ENCODE measurements at regions not wholly inside any gene's neighbourhood (a gene's known extent, or its start where the extent isn't known, plus 50 kb on each side); places are given as distances from the start of the nearest gene placed in this dataset.

GRCh38 chr1:57799490-57800115 lies 375.7 kb upstream of the DAB1 start:
- Histone ChIP-seq H3K27ac (no peak overlapping the region), H3K9me3 (no peaks in the 10 kb centered on the region), H3K4me1 (no peaks in the 10 kb centered on the region), H3K4me3 (no peak overlapping the region), H3K27me3 (no peaks in the 10 kb centered on the region), H3K36me3 (no peaks in the 10 kb centered on the region)
- TF ChIP-seq CTCF (IDR thresholded peaks at IDR 0.05) (no peak), POLR2A (IDR thresholded peaks at IDR 0.05) (no peak)
- no peak for ATAC-seq
- WGBS (ENCODE audit: insufficient coverage, low coverage, low lambda C conversion rate, missing lambda C conversion rate) = 42% methylated on average over 4 of the region's 4 CpGs
- intact Hi-C loops (cut with DNase I) = no loop called here
- no peak for DNase-seq

DNA sequence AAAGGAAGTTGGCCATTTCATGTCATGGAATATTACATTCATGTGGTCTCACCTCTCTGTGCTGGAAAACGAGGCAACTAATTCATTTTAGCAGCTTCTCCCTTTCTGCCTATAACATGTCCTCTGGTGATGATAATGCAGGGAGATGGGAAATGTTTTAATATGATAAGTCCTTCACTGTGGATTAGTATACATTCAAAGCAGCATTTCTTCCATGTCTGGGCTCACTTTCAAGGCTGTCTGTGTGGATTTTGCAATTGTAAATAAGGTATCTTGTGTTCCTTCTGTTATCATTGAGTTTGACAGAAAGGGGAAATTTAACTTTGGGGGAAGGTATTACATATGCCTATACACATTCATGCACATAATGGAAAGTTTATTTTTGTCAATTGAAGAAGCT lies 374.7 kb upstream of the DAB1 start:
- Histone ChIP-seq H3K9me3 (no peaks in the 10 kb centered on the region), H3K27me3 (no peaks in the 10 kb centered on the region), H3K36me3 (no peaks in the 10 kb centered on the region), H3K4me3 (no peak overlapping the region), H3K27ac (no peak overlapping the region), H3K4me1 (peaks cover 0 to 7% (median 0%) of the 10 kb centered on the region in 4 donors)
- 27% methylated on average over 1 of the region's 1 CpG for WGBS (ENCODE audit: insufficient coverage, low coverage, low lambda C conversion rate, missing lambda C conversion rate)
- intact Hi-C loops (cut with DNase I) = no loop called here
- no peak for TF ChIP-seq POLR2A (IDR thresholded peaks at IDR 0.05)
- no peak for TF ChIP-seq CTCF (IDR thresholded peaks at IDR 0.05)
- DNase-seq (no peak), ATAC-seq (no peak)

DNA sequence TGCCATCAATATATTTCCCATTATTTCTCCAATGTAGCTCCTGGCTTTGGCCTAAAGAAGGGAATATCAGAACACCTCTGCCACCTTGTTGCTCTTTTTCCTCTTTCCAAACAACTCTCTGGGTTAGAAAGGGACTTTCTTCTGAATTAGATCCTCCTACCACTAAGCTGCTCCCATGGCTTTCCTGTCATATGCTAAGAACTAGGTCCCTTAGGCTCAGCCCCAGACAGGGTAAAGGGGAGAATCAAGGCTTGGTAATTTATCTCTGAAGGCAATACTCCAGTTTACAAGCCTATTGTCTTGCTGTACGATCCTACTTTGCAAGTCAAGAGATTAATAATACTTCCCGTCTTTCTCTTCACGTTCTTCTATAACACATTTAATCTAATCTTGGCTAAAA lies 373.2 kb upstream of the DAB1 start:
- Histone ChIP-seq H3K4me3 (no peak overlapping the region), H3K9me3 (no peaks in the 10 kb centered on the region), H3K4me1 (peaks cover 0 to 7% (median 0%) of the 10 kb centered on the region in 4 donors), H3K27me3 (no peaks in the 10 kb centered on the region), H3K27ac (no peak overlapping the region), H3K36me3 (no peaks in the 10 kb centered on the region)
- TF ChIP-seq CTCF (IDR thresholded peaks at IDR 0.05) (no peak), POLR2A (IDR thresholded peaks at IDR 0.05) (no peak)
- no peak for ATAC-seq
- 59% methylated on average over 3 of the region's 3 CpGs for WGBS (ENCODE audit: insufficient coverage, low coverage, low lambda C conversion rate, missing lambda C conversion rate)
- intact Hi-C loops (cut with DNase I) = no loop called here
- no peak for DNase-seq

DNA sequence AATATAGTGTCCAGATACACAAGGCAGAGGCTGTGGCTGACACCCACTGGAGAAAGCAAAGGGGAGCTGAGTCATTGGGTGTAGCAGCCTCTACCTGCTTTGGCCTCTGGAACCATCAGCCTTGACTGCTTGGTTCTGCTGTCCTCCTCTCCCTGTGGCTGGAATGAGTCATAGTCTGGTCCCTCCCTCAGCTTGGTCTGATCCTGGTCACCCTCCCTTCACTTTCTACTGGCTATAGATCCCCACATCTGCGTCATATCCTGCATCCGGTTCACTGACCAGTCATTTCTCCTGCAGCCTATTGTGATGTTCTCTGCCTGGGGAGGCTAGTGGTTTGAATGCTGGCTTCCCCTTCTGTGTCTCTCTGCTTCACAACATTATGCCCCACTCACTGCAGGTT lies 372.8 kb upstream of the DAB1 start:
- Histone ChIP-seq H3K36me3 (no peaks in the 10 kb centered on the region), H3K27ac (no peak overlapping the region), H3K4me1 (peaks cover 0 to 7% (median 0%) of the 10 kb centered on the region in 4 donors), H3K9me3 (no peaks in the 10 kb centered on the region), H3K4me3 (no peak overlapping the region), H3K27me3 (no peaks in the 10 kb centered on the region)
- WGBS (ENCODE audit: insufficient coverage, low coverage, low lambda C conversion rate, missing lambda C conversion rate) = 60% methylated on average over 1 of the region's 2 CpGs
- ATAC-seq = no peak
- TF ChIP-seq POLR2A (IDR thresholded peaks at IDR 0.05) (no peak), CTCF (IDR thresholded peaks at IDR 0.05) (no peak)
- intact Hi-C loops (cut with DNase I) = no loop called here
- no peak for DNase-seq

DNA sequence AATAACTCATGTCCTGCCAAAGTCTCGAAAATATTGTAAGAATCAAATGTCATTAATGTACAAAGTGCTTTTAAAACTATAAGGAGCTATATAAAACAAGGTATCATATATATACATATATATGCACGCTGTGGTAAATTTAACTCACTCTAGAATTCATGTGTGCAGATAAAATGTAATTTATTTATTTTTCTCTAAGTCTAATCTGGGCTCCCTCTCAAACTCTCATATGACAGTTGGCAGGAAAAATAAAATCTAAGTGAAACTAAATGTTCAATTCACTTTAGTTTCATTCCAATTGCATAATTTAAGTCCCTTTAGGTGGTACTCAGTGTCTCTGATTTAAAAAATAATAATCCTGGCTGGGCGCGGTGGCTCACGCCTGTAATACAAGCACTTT lies 372.0 kb upstream of the DAB1 start:
- DNase-seq = no peak
- H3K4me1 ChIP-seq = peaks cover 0 to 7% (median 0%) of the 10 kb centered on the region in 4 donors
- intact Hi-C loops (cut with DNase I) = no loop called here
- ATAC-seq = no peak
- H3K27me3 ChIP-seq = no peaks in the 10 kb centered on the region
- no peaks in the 10 kb centered on the region for H3K9me3 ChIP-seq
- no peak overlapping the region for H3K27ac ChIP-seq
- TF ChIP-seq POLR2A (IDR thresholded peaks at IDR 0.05) (no peak), CTCF (IDR thresholded peaks at IDR 0.05) (no peak)
- WGBS (ENCODE audit: insufficient coverage, low coverage, low lambda C conversion rate, missing lambda C conversion rate) = 67% methylated on average over 5 of the region's 5 CpGs
- H3K4me3 ChIP-seq = no peak overlapping the region
- H3K36me3 ChIP-seq = no peaks in the 10 kb centered on the region
